Tongue (tissue), 1 donor: ENCODE measurements at regions not wholly inside any gene's neighbourhood (a gene's known extent, or its start where the extent isn't known, plus 50 kb on each side); places are given as distances from the start of the nearest gene placed in this dataset.

ENCODE experiments used
- DNase-seq: peaks from one replicate; pipeline ENCODE4 v3.0.0-alpha.2; 2015

- peak; percentile 74 for DNase-seq
Measured at GRCh38 chr1:59150577-59151386, 146.1 kb upstream of the FGGY start.

GRCh38 chr1:59151387-59151761 lies 145.5 kb upstream of the FGGY start:
- DNase-seq, result no peak

GRCh38 chr1:59151860-59152259 lies 145.0 kb upstream of the FGGY start:
- DNase-seq, result no peak

GRCh38 chr1:59152511-59152910 lies 144.4 kb upstream of the FGGY start:
- DNase-seq, result no peak

- DNase-seq, result no peak
Measured at GRCh38 chr1:59154401-59154800, 142.5 kb upstream of the FGGY start.

- DNase-seq, result no peak
Measured at GRCh38 chr1:59155351-59155750, 141.5 kb upstream of the FGGY start.

GRCh38 chr1:59156051-59156450 lies 140.8 kb upstream of the FGGY start:
- peak; percentile 42 for DNase-seq

- DNase-seq, result peak; percentile 21
Measured at GRCh38 chr1:59156526-59157199, 140.2 kb upstream of the FGGY start.

GRCh38 chr1:59158321-59158720 lies 138.6 kb upstream of the FGGY start:
- no peak for DNase-seq

GRCh38 chr1:59159557-59160203 lies 137.2 kb upstream of the FGGY start:
- no peak for DNase-seq

GRCh38 chr1:59161136-59161535 lies 135.8 kb upstream of the FGGY start:
- no peak for DNase-seq

- no peak for DNase-seq
Measured at GRCh38 chr1:59162665-59163064, 134.2 kb upstream of the FGGY start.

GRCh38 chr1:59163268-59164092 lies 133.4 kb upstream of the FGGY start:
- peak; percentile 79 for DNase-seq

- no peak for DNase-seq
Measured at GRCh38 chr1:59164371-59164770, 132.5 kb upstream of the FGGY start.

GRCh38 chr1:59165353-59165752 lies 131.5 kb upstream of the FGGY start:
- no peak for DNase-seq

- DNase-seq, result no peak
Measured at GRCh38 chr1:59169703-59170102, 127.2 kb upstream of the FGGY start.

- no peak for DNase-seq
Measured at GRCh38 chr1:59170659-59171058, 126.2 kb upstream of the FGGY start.

GRCh38 chr1:59171788-59172187 lies 125.1 kb upstream of the FGGY start:
- DNase-seq, result no peak

- no peak for DNase-seq
Measured at GRCh38 chr1:59172693-59173092, 124.2 kb upstream of the FGGY start.

- DNase-seq, result no peak
Measured at GRCh38 chr1:59173721-59174120, 123.2 kb upstream of the FGGY start.

GRCh38 chr1:59176471-59176870 lies 120.4 kb upstream of the FGGY start:
- DNase-seq, result no peak

- no peak for DNase-seq
Measured at GRCh38 chr1:59177756-59178155, 119.1 kb upstream of the FGGY start.
